ENCODE measurements at regions not wholly inside any gene's neighbourhood (a gene's known extent, or its start where the extent isn't known, plus 50 kb on each side); places are given as distances from the start of the nearest gene placed in this dataset.
A peak's percentile ranks its signal among the peaks of the same experiment; 100 is the strongest.

- DNase-seq = no peak
Measured at GRCh38 chr3:159631226-159631625, 357.4 kb upstream of the IL12A start.

- DNase-seq = no peak
Measured at GRCh38 chr3:159632128-159632527, 356.5 kb upstream of the IL12A start.

DNA sequence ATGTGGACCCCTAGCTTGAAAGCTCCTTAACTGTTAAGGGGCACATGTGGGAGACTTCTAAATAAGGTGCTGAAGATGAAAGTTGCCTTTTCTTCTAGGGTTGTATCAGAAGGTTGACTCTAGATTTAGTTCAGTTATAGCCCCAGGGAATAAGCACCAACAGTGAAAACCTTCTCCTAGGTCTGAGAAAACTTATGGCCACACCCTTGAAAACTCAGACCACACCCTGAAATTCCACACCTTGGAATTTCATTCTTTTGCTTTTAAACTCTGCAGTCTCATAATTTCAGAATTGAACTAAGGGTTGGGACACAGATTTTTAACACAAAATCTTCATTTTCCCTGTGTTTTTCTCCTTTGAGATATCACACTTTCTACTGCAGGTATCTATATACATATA lies 355.8 kb upstream of the IL12A start:
- DNase-seq = no peak

- DNase-seq = no peak
Measured at GRCh38 chr3:159634483-159634882, 354.2 kb upstream of the IL12A start.

DNA sequence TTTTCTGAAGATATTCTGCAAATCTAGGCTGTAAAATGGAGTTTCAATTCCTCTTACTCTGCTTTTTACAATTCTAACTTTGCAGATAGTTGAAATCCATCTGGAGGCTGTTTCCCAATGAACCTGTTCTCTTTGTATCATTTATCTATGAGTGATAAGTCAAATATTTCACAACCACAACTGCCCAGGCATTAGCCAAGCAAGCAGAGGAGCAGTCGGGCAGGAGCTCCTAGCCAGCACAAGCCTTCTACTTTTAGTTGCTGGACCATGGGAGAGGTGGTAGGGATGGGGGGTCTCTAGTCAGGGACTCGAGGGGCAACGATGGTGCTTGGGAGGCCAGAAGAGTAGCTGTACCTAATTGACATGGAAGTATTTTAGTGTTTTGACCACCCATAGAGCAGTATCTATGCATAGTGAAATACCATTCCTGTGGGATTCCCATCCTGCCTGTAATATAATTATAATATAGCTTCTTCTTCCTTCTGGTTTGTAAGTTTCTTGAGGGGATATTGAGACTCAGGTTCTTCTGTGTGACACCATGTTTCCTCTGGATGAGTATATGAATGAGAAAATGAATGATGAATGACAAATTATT lies 353.5 kb upstream of the IL12A start:
- DNase-seq = no peak

GRCh38 chr3:159637883-159638542 lies 350.6 kb upstream of the IL12A start:
- no peak for DNase-seq

GRCh38 chr3:159640225-159640624 lies 348.4 kb upstream of the IL12A start:
- no peak for DNase-seq

DNA sequence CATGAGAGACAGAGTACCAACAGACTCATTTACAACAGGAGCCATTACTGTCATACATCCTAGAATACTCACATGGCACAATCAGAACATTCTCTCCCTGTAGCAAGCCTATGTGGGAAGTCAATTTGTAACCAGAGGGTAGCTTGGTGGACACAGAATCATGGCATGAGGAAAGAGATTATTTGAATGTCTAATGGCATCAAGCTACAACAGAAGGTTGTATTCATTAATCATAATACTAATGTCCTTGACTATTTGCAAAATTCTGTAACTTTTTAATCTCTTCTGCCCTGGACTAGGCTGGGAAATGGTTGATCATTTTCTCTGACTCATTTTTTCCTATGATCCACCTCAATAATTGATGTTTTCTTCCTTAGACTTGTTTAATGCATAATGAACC lies 345.2 kb upstream of the IL12A start:
- no peak for DNase-seq

- DNase-seq = no peak
Measured at GRCh38 chr3:159645874-159646273, 342.8 kb upstream of the IL12A start.

- no peak for DNase-seq
Measured at GRCh38 chr3:159649951-159650350, 338.7 kb upstream of the IL12A start.

DNA sequence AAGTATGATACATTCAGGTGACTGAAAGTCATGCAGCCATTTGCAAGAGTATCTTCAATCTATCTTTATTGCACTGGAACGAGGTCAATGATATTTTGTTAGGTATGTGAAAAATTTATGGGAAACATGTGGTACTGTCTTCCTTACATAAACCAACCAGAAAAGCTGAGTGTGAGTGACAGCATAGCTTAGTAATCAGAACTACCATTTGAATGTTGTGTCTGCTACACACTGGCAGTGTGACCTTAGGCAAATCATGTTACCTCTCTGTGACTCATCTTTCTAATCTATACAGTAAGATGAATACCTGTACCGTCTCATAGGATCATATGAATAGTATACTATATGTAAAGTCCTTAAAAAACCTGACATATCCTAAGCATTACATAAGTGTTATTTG lies 337.9 kb upstream of the IL12A start:
- no peak for DNase-seq

- no peak for DNase-seq
Measured at GRCh38 chr3:159652452-159652851, 336.2 kb upstream of the IL12A start.

GRCh38 chr3:159654183-159655134 lies 334.2 kb upstream of the IL12A start:
- peak; percentile 30 for DNase-seq

DNA sequence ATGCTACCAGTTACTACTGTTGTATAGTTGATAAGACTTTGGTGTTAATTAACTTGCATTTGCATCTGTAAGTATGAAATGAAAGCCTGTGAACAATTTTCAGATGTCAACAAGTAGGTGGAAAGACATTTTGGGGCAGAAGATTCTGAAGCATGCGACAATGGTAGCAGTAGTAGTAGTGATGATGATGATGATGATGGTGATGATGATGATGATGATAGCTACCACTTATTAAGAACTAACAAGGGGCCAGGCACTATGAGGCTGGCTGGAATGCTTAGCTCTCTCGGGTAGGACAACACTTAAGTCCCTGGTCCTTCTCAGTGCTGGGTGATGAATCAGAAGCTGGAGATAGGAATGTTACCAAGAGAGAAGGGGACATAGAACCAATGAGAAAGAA lies 333.4 kb upstream of the IL12A start:
- no peak for DNase-seq

DNA sequence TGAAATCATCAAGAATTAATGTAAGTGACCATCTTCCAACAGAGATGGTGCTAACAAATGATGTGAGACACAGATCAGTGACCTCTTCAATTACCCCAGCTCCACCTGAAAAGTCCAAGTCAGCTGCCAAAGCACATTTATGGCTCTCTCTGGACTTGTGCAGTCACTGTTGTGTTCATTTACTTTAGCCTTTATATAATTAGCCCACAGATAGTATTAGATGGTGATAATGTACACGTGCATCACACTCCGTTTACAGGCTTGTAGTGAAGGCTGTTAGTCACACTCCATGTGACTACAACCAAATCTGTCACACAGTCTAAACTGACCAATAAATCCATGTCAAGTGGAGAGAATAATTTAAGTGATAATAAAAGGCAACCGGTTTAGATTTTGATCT lies 331.5 kb upstream of the IL12A start:
- DNase-seq = no peak

GRCh38 chr3:159657629-159658028 lies 331.0 kb upstream of the IL12A start:
- DNase-seq = no peak

- no peak for DNase-seq
Measured at GRCh38 chr3:159660326-159660725, 328.3 kb upstream of the IL12A start.

GRCh38 chr3:159660901-159661300 lies 327.7 kb upstream of the IL12A start:
- no peak for DNase-seq

DNA sequence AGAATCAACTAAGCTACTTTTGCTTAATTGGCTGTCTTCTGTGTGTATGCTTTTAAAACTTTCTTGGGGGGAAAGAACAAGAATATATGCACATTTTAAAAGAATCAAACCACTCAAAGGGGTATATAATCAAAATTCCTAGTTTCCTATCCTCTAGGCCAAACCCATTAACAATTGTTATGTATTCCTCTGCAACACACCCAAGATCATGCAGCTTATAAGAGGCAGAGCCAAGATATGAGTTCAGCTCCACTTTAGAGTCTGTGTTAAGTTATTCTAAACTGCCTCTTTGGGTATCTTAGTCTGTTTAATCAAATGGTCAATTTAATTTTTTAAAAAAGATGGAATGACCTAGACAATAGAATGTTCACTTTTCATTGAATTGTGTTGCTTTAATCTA lies 326.1 kb upstream of the IL12A start:
- DNase-seq = no peak

DNA sequence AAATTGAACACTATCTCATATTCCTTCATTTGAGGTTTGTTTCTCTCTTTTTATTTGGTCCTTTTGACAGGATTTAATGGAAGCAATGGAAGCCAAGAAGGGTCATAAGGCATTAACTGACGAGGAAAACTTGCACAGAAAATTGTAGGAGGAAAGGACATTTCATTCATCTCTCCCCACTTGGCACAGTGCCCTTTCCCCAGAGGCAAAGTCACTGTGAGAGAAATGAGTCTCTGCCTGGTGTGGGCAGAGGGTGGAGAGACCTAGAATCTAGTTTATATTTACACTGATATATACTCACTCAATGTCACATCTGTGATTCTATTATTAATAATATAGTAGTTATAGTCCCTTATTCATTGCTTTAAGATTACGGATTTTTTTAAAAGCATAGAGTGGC lies 324.6 kb upstream of the IL12A start:
- DNase-seq = no peak

DNA sequence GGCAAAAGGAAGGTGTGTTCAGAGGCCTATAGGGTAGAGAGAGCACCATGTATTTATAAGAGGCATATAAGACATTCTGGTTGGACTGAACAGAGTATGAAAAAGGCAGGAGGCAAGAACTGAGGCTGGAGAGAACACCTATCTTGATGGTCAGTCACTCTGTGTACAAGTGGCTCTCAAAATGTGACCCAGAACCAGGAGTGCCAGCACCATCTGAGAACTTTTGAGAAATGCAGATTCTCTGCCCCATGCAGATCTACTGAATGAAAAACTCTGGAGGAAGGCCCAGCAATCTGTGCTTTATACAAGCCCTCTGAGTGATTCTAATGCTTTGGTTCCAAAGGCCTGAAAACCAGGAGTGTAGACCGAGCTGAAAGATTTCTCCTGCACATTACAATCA lies 324.0 kb upstream of the IL12A start:
- DNase-seq = no peak

DNA sequence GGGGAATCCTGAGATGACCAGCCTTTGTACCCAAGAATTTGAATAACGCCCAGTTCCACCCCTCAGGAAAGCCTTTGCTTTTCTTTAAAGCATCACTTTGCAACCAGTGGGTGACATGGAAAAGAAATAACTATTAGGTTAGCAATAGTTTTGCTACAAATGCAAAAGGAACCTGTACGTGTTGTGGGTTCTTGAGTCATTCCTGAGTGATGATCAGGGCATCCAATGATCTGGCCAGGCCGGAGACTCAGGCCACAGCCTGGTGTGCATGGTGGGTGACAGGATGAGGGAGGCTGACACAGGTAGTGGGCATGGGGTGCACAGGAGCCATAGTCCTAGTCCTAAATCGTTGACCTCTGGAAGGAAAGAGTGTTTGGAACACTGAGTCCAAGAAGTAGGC lies 321.4 kb upstream of the IL12A start:
- no peak for DNase-seq

- no peak for DNase-seq
Measured at GRCh38 chr3:159668461-159668860, 320.2 kb upstream of the IL12A start.

GRCh38 chr3:159668990-159669476 lies 319.6 kb upstream of the IL12A start:
- DNase-seq = no peak
